H1 (cell line): ENCODE measurements at regions not wholly inside any gene's neighbourhood (a gene's known extent, or its start where the extent isn't known, plus 50 kb on each side); places are given as distances from the start of the nearest gene placed in this dataset.

Experiments used
- POLR2A ChIP-seq, 2 experiments: IDR thresholded peaks; 1 replicate in 1 of 2; 2 replicates in 1 of 2; pipeline ENCODE4 v1.6.1; 2011; ENCODE audit warnings: low read depth in 2 of 2, low read length in 2 of 2, mild to moderate bottlenecking in 2 of 2; ENCODE audit errors: control extremely low read depth in 1 of 2
- SAP30 ChIP-seq: fragments of 300-600 bp; sonication (generic); IDR thresholded peaks from 2 replicates; pipeline ENCODE4 v1.7.1; 2012; ENCODE audit warnings: low read length, moderate library complexity, mild to moderate bottlenecking, inconsistent platforms; ENCODE audit not compliant: insufficient read depth, insufficient replicate concordance

- TF ChIP-seq POLR2A (IDR thresholded peaks at IDR 0.05; ENCODE audit: control extremely low read depth in 1 of 2, low read depth in 2 of 2, low read length in 2 of 2) = no peak
- TF ChIP-seq SAP30 = no peak
Measured at GRCh38 chr9:75246949-75247348, 158.6 kb downstream of the OSTF1 start.
